GM19463 (cell line): ENCODE measurements at regions not wholly inside any gene's neighbourhood (a gene's known extent, or its start where the extent isn't known, plus 50 kb on each side); places are given as distances from the start of the nearest gene placed in this dataset.
A peak's percentile ranks its signal among the peaks of the same experiment; 100 is the strongest.

ENCODE experiments used
- ATAC-seq: cut with Tn5 transposase; IDR thresholded peaks from one replicate; pipeline ENCODE4 v1.9.1; 2021; ENCODE audit warnings: mild to moderate bottlenecking, moderate library complexity; ENCODE audit not compliant: unreplicated experiment

- no peak for ATAC-seq
Observed at GRCh38 chr10:88161756-88162155, 298.3 kb downstream of the PTEN start.

- ATAC-seq: no peak
Observed at GRCh38 chr10:88162852-88163251, 299.4 kb downstream of the PTEN start.

- ATAC-seq: no peak
Observed at GRCh38 chr10:88163572-88163971, 300.1 kb downstream of the PTEN start.

GRCh38 chr10:88164471-88164870 is 301.0 kb downstream of the PTEN start:
- no peak for ATAC-seq

GRCh38 chr10:88165849-88166271 is 302.4 kb downstream of the PTEN start:
- ATAC-seq: no peak

GRCh38 chr10:88168171-88169036 is 305.0 kb downstream of the PTEN start:
- no peak for ATAC-seq

- no peak for ATAC-seq
Observed at GRCh38 chr10:88169037-88169319, 305.6 kb downstream of the PTEN start.

GRCh38 chr10:88170628-88171027 is 307.2 kb downstream of the PTEN start:
- ATAC-seq: no peak

- no peak for ATAC-seq
Observed at GRCh38 chr10:88172159-88172558, 308.7 kb downstream of the PTEN start.

- no peak for ATAC-seq
Observed at GRCh38 chr10:88174391-88174790, 311.0 kb downstream of the PTEN start.

GRCh38 chr10:88178758-88179157 is 315.3 kb downstream of the PTEN start:
- ATAC-seq: no peak

- no peak for ATAC-seq
Observed at GRCh38 chr10:88179831-88180230, 316.4 kb downstream of the PTEN start.

GRCh38 chr10:88181902-88182600 is 318.6 kb downstream of the PTEN start:
- no peak for ATAC-seq

- ATAC-seq: no peak
Observed at GRCh38 chr10:88182601-88182930, 319.1 kb downstream of the PTEN start.

- ATAC-seq: no peak
Observed at GRCh38 chr10:88184543-88185297, 321.3 kb downstream of the PTEN start.

- ATAC-seq: no peak
Observed at GRCh38 chr10:88185830-88186229, 322.4 kb downstream of the PTEN start.

GRCh38 chr10:88186335-88186734 is 322.9 kb downstream of the PTEN start:
- no peak for ATAC-seq

- no peak for ATAC-seq
Observed at GRCh38 chr10:88187472-88187871, 324.0 kb downstream of the PTEN start.

- ATAC-seq: no peak
Observed at GRCh38 chr10:88190123-88190522, 326.7 kb downstream of the PTEN start.

- no peak for ATAC-seq
Observed at GRCh38 chr10:88190540-88191235, 327.3 kb downstream of the PTEN start.

- peak; percentile 62 for ATAC-seq
Observed at GRCh38 chr10:88193018-88193417, 329.6 kb downstream of the PTEN start.
